HCT116 (cell line): ENCODE measurements at regions not wholly inside any gene's neighbourhood (a gene's known extent, or its start where the extent isn't known, plus 50 kb on each side); places are given as distances from the start of the nearest gene placed in this dataset.

Source experiments
- ATAC-seq: fragments of 200-7000 bp; cut with Tn5 transposase; 2 replicates; pipeline ENCODE4 v1.9.1; 2020; ENCODE audit warnings: mild to moderate bottlenecking, moderate library complexity
- BruUV-seq: library from RNA; stranded (reverse); fragments of 400-500 nt; replicated peaks from 2 replicates; lab custom pipeline; 2021; lab: Mats Ljungman, UMichigan
- CTCF ChIA-PET: fragments of 300-600 bp; sonication (Branson Sonifier 250); formaldehyde crosslinking; loops from one replicate; lab custom pipeline; 2021; ENCODE audit warnings: antibody characterized with exemption; lab: Charles Lee
- POLR2A ChIA-PET: fragments of 300-600, 350-600 bp; sonication (Branson Sonifier 250); formaldehyde crosslinking; loops from one replicate; lab custom pipeline; 2021; ENCODE audit warnings: antibody characterized with exemption; lab: Charles Lee
- RAD21 ChIA-PET, 2 experiments: fragments of 300-600 bp; sonication (Branson Sonifier 250); formaldehyde crosslinking; loops; one replicate each; lab custom pipeline; 2023; ENCODE audit warnings: low total read pairs in 2 of 2; ENCODE audit not compliant: uncharacterized antibody in 2 of 2, unreplicated experiment in 2 of 2, low non-redundant PET in 1 of 2; lab: Charles Lee
- DNase-seq: peaks from one replicate; pipeline ENCODE4 v3.0.0-alpha.2; 2010; ENCODE audit warnings: low read depth, low spot score
- H2AFZ ChIP-seq: fragments of 200-600 bp; shearing (Covaris generic), sonication (generic); 2 replicates; pipeline ENCODE4 v1.6.1; 2017; ENCODE audit warnings: low read depth, mixed run types, mixed read lengths, antibody characterized with exemption, low read length; ENCODE audit not compliant: poor library complexity, severe bottlenecking
- H3K27ac ChIP-seq: 2 replicates; pipeline ENCODE4 v1.5.1; 2012; ENCODE audit warnings: low read depth, low read length
- H3K27me3 ChIP-seq: fragments of 200-600 bp; sonication (generic); 2 replicates; pipeline ENCODE4 v1.6.1; 2016; ENCODE audit warnings: mixed run types, low read length, mixed read lengths; ENCODE audit not compliant: insufficient read depth
- H3K36me3 ChIP-seq, 2 experiments: fragments of 200-500 bp in 1 of 2; fragments of 200-600 bp in 1 of 2; sonication (Bioruptor generic) in 1 of 2; sonication (generic) in 1 of 2; 2 replicates each; pipeline versions ENCODE4 v1.5.1 to v1.6.1; 2014 to 2016; ENCODE audit warnings: low read length in 2 of 2, inconsistent platforms in 1 of 2, mixed read lengths in 1 of 2, mixed run types in 1 of 2; ENCODE audit not compliant: insufficient read depth in 2 of 2, control insufficient read depth in 1 of 2
- H3K4me1 ChIP-seq, 2 experiments: fragments of 200-600 bp in 1 of 2; sonication (generic) in 1 of 2; 2 replicates each; pipeline versions ENCODE4 v1.5.1 to v1.6.1; 2012 to 2017; ENCODE audit warnings: low read length in 2 of 2, inconsistent platforms in 1 of 2, mild to moderate bottlenecking in 1 of 2, mixed read lengths in 1 of 2, mixed run types in 1 of 2, moderate library complexity in 1 of 2; ENCODE audit not compliant: insufficient read depth in 2 of 2, control insufficient read depth in 1 of 2
- H3K4me2 ChIP-seq: fragments of 200-600 bp; sonication (generic); 2 replicates; pipeline ENCODE4 v1.6.1; 2017; ENCODE audit warnings: mixed run types, low read length, mixed read lengths
- H3K4me3 ChIP-seq, 2 experiments: fragments of 200-600 bp in 1 of 2; sonication (generic) in 1 of 2; replicated peaks in 1 of 2; 2 replicates each; pipeline ENCODE4 v1.5.1; 2011 to 2016; ENCODE audit warnings: low read length in 2 of 2, control low read depth in 1 of 2, low read depth in 1 of 2, mild to moderate bottlenecking in 1 of 2, mixed read lengths in 1 of 2, mixed run types in 1 of 2
- H3K79me2 ChIP-seq: fragments of 200-600 bp; sonication (generic); 2 replicates; pipeline ENCODE4 v1.6.1; 2017; ENCODE audit warnings: mild to moderate bottlenecking, mixed run types, low read length, moderate library complexity, mixed read lengths; ENCODE audit not compliant: insufficient read depth
- H3K9ac ChIP-seq: fragments of 200-600 bp; sonication (generic); 2 replicates; pipeline ENCODE4 v1.6.1; 2016; ENCODE audit warnings: low read length, mixed read lengths
- H3K9me2 ChIP-seq: fragments of 200-600 bp; sonication (generic), shearing (Covaris generic); 2 replicates; pipeline ENCODE4 v1.6.1; 2017; ENCODE audit warnings: mixed run types, mild to moderate bottlenecking, moderate library complexity; ENCODE audit not compliant: insufficient read depth
- H3K9me3 ChIP-seq, 2 experiments: fragments of 200-500 bp in 1 of 2; fragments of 200-600 bp in 1 of 2; sonication (Bioruptor generic) in 1 of 2; sonication (generic) in 1 of 2; 2 replicates each; pipeline ENCODE4 v1.6.1; 2014 to 2017; ENCODE audit warnings: low read length in 2 of 2, mixed read lengths in 2 of 2, inconsistent platforms in 1 of 2, low read depth in 1 of 2, mild to moderate bottlenecking in 1 of 2, mixed run types in 1 of 2, moderate library complexity in 1 of 2; ENCODE audit not compliant: control insufficient read depth in 1 of 2, insufficient read depth in 1 of 2
- H4K20me1 ChIP-seq: fragments of 200-600 bp; sonication (generic), shearing (Covaris generic); 2 replicates; pipeline ENCODE4 v1.6.1; 2017; ENCODE audit warnings: mixed run types, mild to moderate bottlenecking, moderate library complexity; ENCODE audit not compliant: insufficient read depth
- CBX3 ChIP-seq: IDR thresholded peaks from 2 replicates; pipeline ENCODE4 v1.6.1; 2012; ENCODE audit warnings: low read depth
- EGR1 ChIP-seq: IDR thresholded peaks from 2 replicates; pipeline ENCODE4 v1.6.1; 2012; ENCODE audit warnings: low read depth
- EZH2phosphoT487 ChIP-seq: fragments of 200-600 bp; IDR thresholded peaks from 2 replicates; pipeline ENCODE4 v1.6.1; 2018; ENCODE audit warnings: antibody characterized with exemption, borderline replicate concordance
- FOSL1 ChIP-seq: IDR thresholded peaks from 2 replicates; pipeline ENCODE4 v1.6.1; 2012; ENCODE audit warnings: low read depth
- POLR2A ChIP-seq: IDR thresholded peaks from 2 replicates; pipeline ENCODE4 v1.7.0; 2011; ENCODE audit warnings: borderline replicate concordance; ENCODE audit not compliant: insufficient read depth, insufficient read length; ENCODE audit errors: extremely low read depth
- POLR2AphosphoS5 ChIP-seq: IDR thresholded peaks from 2 replicates; pipeline ENCODE4 v1.6.1; 2011; ENCODE audit warnings: mild to moderate bottlenecking, low read depth, low read length, moderate library complexity
- RAD21 ChIP-seq: IDR thresholded peaks from 2 replicates; pipeline ENCODE4 v1.6.1; 2012; ENCODE audit warnings: low read depth, mild to moderate bottlenecking
- SP1 ChIP-seq: IDR thresholded peaks from 2 replicates; pipeline ENCODE4 v1.6.1; 2012; ENCODE audit warnings: low read depth
- SRF ChIP-seq: IDR thresholded peaks from 2 replicates; pipeline ENCODE4 v1.6.1; 2012; ENCODE audit warnings: low read depth
- TCF7L2 ChIP-seq: IDR thresholded peaks from 2 replicates; pipeline ENCODE4 v1.7.0; 2011; ENCODE audit warnings: borderline replicate concordance, inconsistent platforms; ENCODE audit not compliant: insufficient read depth, insufficient read length; ENCODE audit errors: extremely low read depth
- YY1 ChIP-seq: IDR thresholded peaks from 2 replicates; pipeline ENCODE4 v1.6.1; 2011; ENCODE audit warnings: low read length, low read depth, moderate library complexity, mild to moderate bottlenecking; ENCODE audit not compliant: insufficient replicate concordance; ENCODE audit errors: extremely low read depth
- ZFX ChIP-seq: fragments of 450-650 bp; IDR thresholded peaks from 2 replicates; pipeline ENCODE4 v1.6.1; 2017
- intact Hi-C: fragments of 100-400 bp; cut with micrococcal nuclease; formaldehyde crosslinking; loops from 2 replicates; pipeline ENCODE4 v1.10.0; 2022
- TF ChIP-seq, protein P1 (sequence below): IDR thresholded peaks from 2 replicates; pipeline ENCODE4 v1.6.1; 2012
- TF ChIP-seq, protein P2 (sequence below): IDR thresholded peaks from 2 replicates; pipeline ENCODE4 v1.6.1; 2012
- TF ChIP-seq, protein P3 (sequence below): IDR thresholded peaks from 2 replicates; pipeline ENCODE4 v1.6.1; 2012; ENCODE audit warnings: low read depth
- TF ChIP-seq, protein P4 (sequence below), 3 experiments: fragments of 200-600 bp in 1 of 3; sonication (generic) in 1 of 3; IDR thresholded peaks in 2 of 3; conservative IDR thresholded peaks in 1 of 3; 2 replicates each; pipeline ENCODE4 v1.5.1; 2012 to 2017; ENCODE audit warnings: low read depth in 2 of 3, low read length in 2 of 3, antibody characterized with exemption in 1 of 3, borderline replicate concordance in 1 of 3, control low read depth in 1 of 3, mild to moderate bottlenecking in 1 of 3, mixed read lengths in 1 of 3, mixed run types in 1 of 3, moderate library complexity in 1 of 3; ENCODE audit not compliant: insufficient read depth in 1 of 3

DNA sequence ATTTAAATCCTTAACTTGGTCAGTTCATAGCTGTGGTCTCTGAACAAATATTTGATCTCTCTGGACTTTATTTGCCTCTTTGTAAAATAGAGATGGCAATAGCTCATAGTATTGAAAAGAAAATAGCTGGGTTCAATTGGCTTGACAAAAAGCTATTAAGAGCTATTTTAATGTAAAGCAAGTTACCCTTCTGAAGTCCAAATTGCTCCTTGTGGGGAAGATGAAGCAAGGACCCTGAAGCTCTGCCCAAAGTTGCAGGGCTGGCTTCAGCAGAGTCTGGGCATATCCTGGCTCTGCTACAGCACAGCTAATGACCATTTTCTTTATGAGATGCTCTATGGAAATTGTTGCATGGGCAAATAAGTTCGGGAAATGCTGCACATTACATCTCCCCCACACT, 484.5 kb downstream of the TDRD3 start:
- no peak overlapping the region for H3K27ac ChIP-seq
- CTCF ChIA-PET, result no interaction called here
- H3K9me2 ChIP-seq, result no peaks in the 10 kb centered on the region
- H2AFZ ChIP-seq, result no peak overlapping the region
- H3K79me2 ChIP-seq, result no peaks in the 10 kb centered on the region
- TF ChIP-seq, protein P1, sequence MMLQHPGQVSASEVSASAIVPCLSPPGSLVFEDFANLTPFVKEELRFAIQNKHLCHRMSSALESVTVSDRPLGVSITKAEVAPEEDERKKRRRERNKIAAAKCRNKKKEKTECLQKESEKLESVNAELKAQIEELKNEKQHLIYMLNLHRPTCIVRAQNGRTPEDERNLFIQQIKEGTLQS, result no peak
- no peak for TF ChIP-seq EGR1
- no peak for TF ChIP-seq RAD21
- TF ChIP-seq, protein P2, sequence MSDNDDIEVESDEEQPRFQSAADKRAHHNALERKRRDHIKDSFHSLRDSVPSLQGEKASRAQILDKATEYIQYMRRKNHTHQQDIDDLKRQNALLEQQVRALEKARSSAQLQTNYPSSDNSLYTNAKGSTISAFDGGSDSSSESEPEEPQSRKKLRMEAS, result no peak
- no peak for TF ChIP-seq EZH2phosphoT487
- TF ChIP-seq, protein P3, sequence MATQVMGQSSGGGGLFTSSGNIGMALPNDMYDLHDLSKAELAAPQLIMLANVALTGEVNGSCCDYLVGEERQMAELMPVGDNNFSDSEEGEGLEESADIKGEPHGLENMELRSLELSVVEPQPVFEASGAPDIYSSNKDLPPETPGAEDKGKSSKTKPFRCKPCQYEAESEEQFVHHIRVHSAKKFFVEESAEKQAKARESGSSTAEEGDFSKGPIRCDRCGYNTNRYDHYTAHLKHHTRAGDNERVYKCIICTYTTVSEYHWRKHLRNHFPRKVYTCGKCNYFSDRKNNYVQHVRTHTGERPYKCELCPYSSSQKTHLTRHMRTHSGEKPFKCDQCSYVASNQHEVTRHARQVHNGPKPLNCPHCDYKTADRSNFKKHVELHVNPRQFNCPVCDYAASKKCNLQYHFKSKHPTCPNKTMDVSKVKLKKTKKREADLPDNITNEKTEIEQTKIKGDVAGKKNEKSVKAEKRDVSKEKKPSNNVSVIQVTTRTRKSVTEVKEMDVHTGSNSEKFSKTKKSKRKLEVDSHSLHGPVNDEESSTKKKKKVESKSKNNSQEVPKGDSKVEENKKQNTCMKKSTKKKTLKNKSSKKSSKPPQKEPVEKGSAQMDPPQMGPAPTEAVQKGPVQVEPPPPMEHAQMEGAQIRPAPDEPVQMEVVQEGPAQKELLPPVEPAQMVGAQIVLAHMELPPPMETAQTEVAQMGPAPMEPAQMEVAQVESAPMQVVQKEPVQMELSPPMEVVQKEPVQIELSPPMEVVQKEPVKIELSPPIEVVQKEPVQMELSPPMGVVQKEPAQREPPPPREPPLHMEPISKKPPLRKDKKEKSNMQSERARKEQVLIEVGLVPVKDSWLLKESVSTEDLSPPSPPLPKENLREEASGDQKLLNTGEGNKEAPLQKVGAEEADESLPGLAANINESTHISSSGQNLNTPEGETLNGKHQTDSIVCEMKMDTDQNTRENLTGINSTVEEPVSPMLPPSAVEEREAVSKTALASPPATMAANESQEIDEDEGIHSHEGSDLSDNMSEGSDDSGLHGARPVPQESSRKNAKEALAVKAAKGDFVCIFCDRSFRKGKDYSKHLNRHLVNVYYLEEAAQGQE, result no peak
- no peak for TF ChIP-seq TCF7L2
- no peak for TF ChIP-seq POLR2A
- no peak for TF ChIP-seq ZFX
- TF ChIP-seq CBX3, result no peak
- TF ChIP-seq FOSL1, result no peak
- TF ChIP-seq SRF, result no peak
- no peak for TF ChIP-seq SP1
- TF ChIP-seq YY1, result no peak
- TF ChIP-seq POLR2AphosphoS5, result no peak
- TF ChIP-seq, protein P4, sequence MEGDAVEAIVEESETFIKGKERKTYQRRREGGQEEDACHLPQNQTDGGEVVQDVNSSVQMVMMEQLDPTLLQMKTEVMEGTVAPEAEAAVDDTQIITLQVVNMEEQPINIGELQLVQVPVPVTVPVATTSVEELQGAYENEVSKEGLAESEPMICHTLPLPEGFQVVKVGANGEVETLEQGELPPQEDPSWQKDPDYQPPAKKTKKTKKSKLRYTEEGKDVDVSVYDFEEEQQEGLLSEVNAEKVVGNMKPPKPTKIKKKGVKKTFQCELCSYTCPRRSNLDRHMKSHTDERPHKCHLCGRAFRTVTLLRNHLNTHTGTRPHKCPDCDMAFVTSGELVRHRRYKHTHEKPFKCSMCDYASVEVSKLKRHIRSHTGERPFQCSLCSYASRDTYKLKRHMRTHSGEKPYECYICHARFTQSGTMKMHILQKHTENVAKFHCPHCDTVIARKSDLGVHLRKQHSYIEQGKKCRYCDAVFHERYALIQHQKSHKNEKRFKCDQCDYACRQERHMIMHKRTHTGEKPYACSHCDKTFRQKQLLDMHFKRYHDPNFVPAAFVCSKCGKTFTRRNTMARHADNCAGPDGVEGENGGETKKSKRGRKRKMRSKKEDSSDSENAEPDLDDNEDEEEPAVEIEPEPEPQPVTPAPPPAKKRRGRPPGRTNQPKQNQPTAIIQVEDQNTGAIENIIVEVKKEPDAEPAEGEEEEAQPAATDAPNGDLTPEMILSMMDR (IDR thresholded peaks at IDR 0.05 in 2 of 3, conservative IDR thresholded peaks at IDR 0.05 in 1 of 3; ENCODE audit: borderline replicate concordance in 1 of 3, insufficient read depth in 1 of 3, low read depth in 2 of 3, low read length in 2 of 3), result no peak
- TF ChIP-seq, all 23 proteins: peak for 0
- intact Hi-C loops, result no loop called here
- Histone ChIP-seq H3K4me1 (no peaks in the 10 kb centered on the region), H3K9me3 (no peaks in the 10 kb centered on the region), H4K20me1 (no peaks in the 10 kb centered on the region), H3K27me3 (no peaks in the 10 kb centered on the region), H3K4me2 (no peak overlapping the region), H3K4me3 (no peak overlapping the region), H3K9ac (no peak overlapping the region), H3K36me3 (no peaks in the 10 kb centered on the region)
- no peak for DNase-seq
- no peak for ATAC-seq
- BruUV-seq, result no TSS peak
- RAD21 ChIA-PET, result no interaction called here
- POLR2A ChIA-PET, result no interaction called here
